ENCODE measurements at regions not wholly inside any gene's neighbourhood (a gene's known extent, or its start where the extent isn't known, plus 50 kb on each side); places are given as distances from the start of the nearest gene placed in this dataset.
"Not testable (repeated sequence)": the region's sequence is repeated elsewhere in the genome, so short reads cannot be mapped to it uniquely, and the experiment has no call there.

GRCh38 chr4:28436191-28437080 is 1575.8 kb downstream of the STIM2 start:
- no peak for DNase-seq

GRCh38 chr4:28443371-28443770 is 1582.7 kb downstream of the STIM2 start:
- DNase-seq = no peak

GRCh38 chr4:28443801-28444412 is 1583.3 kb downstream of the STIM2 start:
- DNase-seq = no peak

GRCh38 chr4:28444886-28445496 is 1584.3 kb downstream of the STIM2 start:
- no peak for DNase-seq

GRCh38 chr4:28449085-28449484 is 1588.4 kb downstream of the STIM2 start:
- no peak for DNase-seq

- DNase-seq = no peak
Measured at GRCh38 chr4:28451346-28451745, 1590.7 kb downstream of the STIM2 start.

- DNase-seq = no peak
Measured at GRCh38 chr4:28462766-28463700, 1602.4 kb downstream of the STIM2 start.

GRCh38 chr4:28464823-28465222 is 1604.2 kb downstream of the STIM2 start:
- no peak for DNase-seq

- not testable (repeated sequence) for DNase-seq
Measured at GRCh38 chr4:28466886-28467285, 1606.2 kb downstream of the STIM2 start.

GRCh38 chr4:28469387-28469786 is 1608.7 kb downstream of the STIM2 start:
- DNase-seq = peak; percentile 8

GRCh38 chr4:28469886-28470285 is 1609.2 kb downstream of the STIM2 start:
- DNase-seq = peak; percentile 35

- no peak for DNase-seq
Measured at GRCh38 chr4:28475381-28475780, 1614.7 kb downstream of the STIM2 start.

GRCh38 chr4:28479666-28480065 is 1619.0 kb downstream of the STIM2 start:
- DNase-seq = no peak

- no peak for DNase-seq
Measured at GRCh38 chr4:28481565-28481964, 1620.9 kb downstream of the STIM2 start.

GRCh38 chr4:28482580-28483270 is 1622.1 kb downstream of the STIM2 start:
- peak; percentile 7 for DNase-seq

- no peak for DNase-seq
Measured at GRCh38 chr4:28488021-28488420, 1627.4 kb downstream of the STIM2 start.

GRCh38 chr4:28490669-28491068 is 1630.0 kb downstream of the STIM2 start:
- DNase-seq = peak; percentile 5

GRCh38 chr4:28505064-28505463 is 1644.4 kb downstream of the STIM2 start:
- DNase-seq = no peak

GRCh38 chr4:28508636-28509035 is 1648.0 kb downstream of the STIM2 start:
- no peak for DNase-seq

GRCh38 chr4:28514766-28515165 is 1654.1 kb downstream of the STIM2 start:
- not testable (repeated sequence) for DNase-seq

GRCh38 chr4:28518561-28519165 is 1658.0 kb downstream of the STIM2 start:
- peak; percentile 78 for DNase-seq
